ENCODE measurements at regions not wholly inside any gene's neighbourhood (a gene's known extent, or its start where the extent isn't known, plus 50 kb on each side); places are given as distances from the start of the nearest gene placed in this dataset.

DNA sequence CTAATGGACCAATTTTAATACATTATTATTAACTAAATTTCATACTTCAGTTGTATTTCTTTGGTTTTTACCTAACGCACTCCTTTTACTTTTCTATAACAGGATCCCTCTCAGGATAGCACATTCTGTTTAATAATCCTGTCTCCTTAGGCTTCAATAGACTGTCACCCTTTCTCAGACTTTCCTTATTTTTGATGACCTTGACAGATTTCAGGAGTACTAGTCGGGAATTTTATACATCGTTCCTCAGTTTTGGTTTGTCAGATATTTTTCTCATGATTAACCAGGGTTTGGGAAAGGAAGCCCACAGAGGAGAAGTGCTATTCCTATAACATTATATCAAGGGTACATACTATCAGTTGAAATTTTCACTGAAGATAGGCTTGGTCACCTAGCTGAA lies 768.0 kb upstream of the GJE1 start:
- no peak overlapping the region for H3K27ac Mint-ChIP-seq
- no peaks in the 10 kb centered on the region for H3K9me3 Mint-ChIP-seq
- DNase-seq (ENCODE audit: low spot score), result no peak
- intact Hi-C loops (cut with micrococcal nuclease), result no loop called here
- no peaks in the 10 kb centered on the region for H3K4me1 Mint-ChIP-seq (ENCODE audit: low read depth)
- no peaks in the 10 kb centered on the region for H3K27me3 Mint-ChIP-seq (ENCODE audit: insufficient read depth)
- H3K4me3 Mint-ChIP-seq, result no peak overlapping the region
- no peaks in the 10 kb centered on the region for H3K36me3 Mint-ChIP-seq (ENCODE audit: low read depth)

DNA sequence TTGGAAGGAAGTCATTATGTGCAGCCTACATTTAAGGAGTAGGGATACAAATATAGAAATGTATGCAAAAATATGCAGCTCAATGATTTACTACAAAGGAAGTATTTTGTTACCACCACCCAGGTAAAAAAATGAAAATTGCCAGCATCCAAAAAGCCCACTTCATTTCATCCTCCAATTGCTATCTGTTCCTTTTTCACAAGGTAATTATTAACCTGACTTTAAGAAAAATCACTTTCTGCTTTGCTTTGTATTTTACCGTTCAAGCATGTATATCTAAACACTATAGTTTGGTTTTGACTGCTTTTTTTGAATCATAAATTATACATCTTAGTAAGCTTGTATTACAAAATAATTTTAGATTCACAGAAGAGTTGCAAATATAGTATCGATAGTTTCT lies 768.5 kb upstream of the GJE1 start:
- Mint-ChIP-seq H3K4me3 (no peak overlapping the region), H3K27me3 (ENCODE audit: insufficient read depth) (no peaks in the 10 kb centered on the region), H3K9me3 (no peaks in the 10 kb centered on the region), H3K27ac (no peak overlapping the region), H3K36me3 (ENCODE audit: low read depth) (no peaks in the 10 kb centered on the region), H3K4me1 (ENCODE audit: low read depth) (no peaks in the 10 kb centered on the region)
- DNase-seq (ENCODE audit: low spot score), result no peak
- intact Hi-C loops (cut with micrococcal nuclease), result no loop called here

DNA sequence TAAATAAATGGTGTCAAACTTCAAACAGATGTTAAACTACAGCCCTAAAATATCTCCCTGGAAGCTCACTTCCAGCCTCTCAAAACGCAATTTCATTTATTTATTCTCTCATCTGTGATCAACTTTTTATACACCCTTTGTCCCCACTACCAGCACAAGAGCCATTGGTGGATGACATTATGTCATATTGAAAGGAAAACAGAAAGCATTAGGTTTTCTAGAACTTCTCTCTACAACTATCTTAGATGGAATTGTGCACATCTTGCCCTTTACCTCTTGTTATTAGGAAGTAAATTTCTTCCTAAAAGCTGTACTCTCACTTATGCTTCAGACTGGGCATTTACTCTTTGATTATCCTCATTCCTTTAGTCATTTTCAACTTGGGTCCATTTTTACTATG lies 771.2 kb upstream of the GJE1 start:
- DNase-seq (ENCODE audit: low spot score), result no peak
- Mint-ChIP-seq H3K36me3 (ENCODE audit: low read depth) (no peaks in the 10 kb centered on the region), H3K4me3 (no peak overlapping the region), H3K9me3 (no peaks in the 10 kb centered on the region), H3K4me1 (ENCODE audit: low read depth) (no peaks in the 10 kb centered on the region), H3K27me3 (ENCODE audit: insufficient read depth) (no peaks in the 10 kb centered on the region), H3K27ac (no peak overlapping the region)
- intact Hi-C loops (cut with micrococcal nuclease), result no loop called here

DNA sequence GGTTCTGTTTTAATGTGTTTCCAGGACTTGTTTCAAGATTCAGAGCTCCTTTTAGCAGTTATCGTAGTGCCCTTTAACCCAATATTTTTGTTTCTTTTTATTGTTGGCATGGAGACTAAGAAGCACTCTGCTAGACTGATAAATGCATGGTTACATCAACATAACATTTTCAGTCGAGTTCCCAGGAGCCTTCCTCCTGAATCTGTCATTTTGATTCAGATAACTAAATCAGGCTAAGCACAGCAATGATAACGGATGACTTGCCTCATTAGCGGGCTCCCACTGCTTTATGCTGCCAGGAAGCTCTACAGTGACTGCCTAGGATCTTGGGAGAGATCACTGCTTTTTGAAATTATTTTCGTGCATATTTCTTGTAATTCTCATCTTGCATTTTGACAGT lies 772.8 kb upstream of the GJE1 start:
- Mint-ChIP-seq H3K27me3 (ENCODE audit: insufficient read depth) (no peaks in the 10 kb centered on the region), H3K27ac (no peak overlapping the region), H3K9me3 (no peaks in the 10 kb centered on the region), H3K36me3 (ENCODE audit: low read depth) (no peaks in the 10 kb centered on the region), H3K4me3 (no peak overlapping the region), H3K4me1 (ENCODE audit: low read depth) (no peaks in the 10 kb centered on the region)
- intact Hi-C loops (cut with micrococcal nuclease), result no loop called here
- no peak for DNase-seq (ENCODE audit: low spot score)

DNA sequence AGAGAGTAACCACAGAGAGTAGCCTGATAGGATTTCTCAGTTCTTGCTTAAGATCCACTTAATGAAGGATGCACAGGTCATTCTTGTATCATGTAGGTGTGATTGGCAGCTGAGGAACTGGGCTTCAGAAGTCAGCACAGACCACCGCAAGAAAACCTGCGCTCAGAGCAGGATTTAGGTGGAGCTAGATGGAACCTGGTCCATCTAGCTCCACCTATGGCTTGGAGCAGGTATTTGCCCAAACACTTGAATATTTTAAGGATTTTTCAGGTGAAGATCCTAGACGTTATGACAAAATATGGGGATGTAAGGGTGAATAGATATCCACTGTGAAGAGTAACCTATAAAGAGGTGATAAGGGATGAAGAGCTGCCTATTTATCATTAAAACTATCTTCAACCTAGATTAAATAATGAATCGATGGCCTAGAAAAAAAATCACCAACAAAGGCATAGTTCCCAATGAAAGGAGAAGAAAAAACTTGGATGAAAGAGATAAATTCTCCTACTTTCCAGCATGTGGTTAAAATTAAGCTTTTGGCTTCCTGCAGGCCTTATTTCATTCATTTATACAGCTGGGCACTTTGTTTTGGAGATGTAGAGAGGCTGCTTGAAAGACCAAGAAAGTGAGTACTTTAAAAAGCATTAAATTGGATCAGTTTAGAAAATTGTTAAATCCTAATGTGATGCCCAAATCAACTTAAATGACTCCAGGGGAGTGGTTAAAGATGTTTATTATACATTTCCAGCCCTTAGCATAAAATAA lies 778.4 kb upstream of the GJE1 start:
- Mint-ChIP-seq H3K4me3 (no peak overlapping the region), H3K4me1 (ENCODE audit: low read depth) (no peaks in the 10 kb centered on the region), H3K27me3 (ENCODE audit: insufficient read depth) (no peaks in the 10 kb centered on the region), H3K36me3 (ENCODE audit: low read depth) (no peaks in the 10 kb centered on the region), H3K27ac (no peak overlapping the region), H3K9me3 (no peaks in the 10 kb centered on the region)
- intact Hi-C loops (cut with micrococcal nuclease), result no loop called here
- no peak for DNase-seq (ENCODE audit: low spot score)

DNA sequence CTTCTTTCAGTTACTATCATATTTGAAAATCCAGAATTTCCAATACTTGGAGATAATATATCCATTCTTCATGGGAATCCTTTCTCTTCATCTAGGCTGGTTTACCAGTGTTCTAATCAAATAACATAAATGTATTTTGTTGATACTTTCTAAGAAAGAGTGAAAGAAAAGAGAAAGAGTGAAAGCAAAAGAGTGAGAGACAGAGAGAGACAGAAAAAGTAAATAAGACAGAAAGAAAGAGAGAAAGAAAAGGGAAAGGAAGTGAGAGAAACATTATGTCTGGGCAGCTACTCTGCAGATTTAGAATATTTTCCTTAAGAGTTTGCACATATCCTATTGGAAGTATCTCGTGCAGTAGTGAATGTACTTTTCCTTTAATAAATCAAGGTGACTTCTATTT lies 781.0 kb upstream of the GJE1 start:
- H3K36me3 Mint-ChIP-seq (ENCODE audit: low read depth), result no peaks in the 10 kb centered on the region
- H3K4me3 Mint-ChIP-seq, result no peak overlapping the region
- no peak overlapping the region for H3K27ac Mint-ChIP-seq
- DNase-seq (ENCODE audit: low spot score), result no peak
- no peaks in the 10 kb centered on the region for H3K27me3 Mint-ChIP-seq (ENCODE audit: insufficient read depth)
- intact Hi-C loops (cut with micrococcal nuclease), result no loop called here
- no peaks in the 10 kb centered on the region for H3K9me3 Mint-ChIP-seq
- H3K4me1 Mint-ChIP-seq (ENCODE audit: low read depth), result no peaks in the 10 kb centered on the region

DNA sequence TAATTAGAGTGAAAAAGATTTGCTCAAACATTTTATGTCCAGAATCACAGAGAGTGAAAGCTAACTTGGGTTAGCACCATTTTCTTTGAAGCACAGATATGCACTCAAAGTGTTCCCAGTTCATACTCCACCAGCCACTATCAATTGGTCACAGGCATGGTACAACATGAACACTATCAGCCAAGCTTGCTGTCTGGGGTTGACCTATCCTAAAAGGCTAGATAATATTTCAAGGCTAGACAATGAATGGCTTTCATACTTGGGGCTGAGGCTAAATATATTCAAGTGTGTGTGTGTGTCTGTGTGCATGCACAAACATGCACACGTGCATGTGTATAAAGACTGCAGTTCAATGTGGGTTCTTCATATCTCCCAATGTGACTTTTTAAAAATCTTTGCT lies 783.0 kb upstream of the GJE1 start:
- DNase-seq (ENCODE audit: low spot score), result no peak
- H3K4me3 Mint-ChIP-seq, result no peak overlapping the region
- H3K27me3 Mint-ChIP-seq (ENCODE audit: insufficient read depth), result no peaks in the 10 kb centered on the region
- no peaks in the 10 kb centered on the region for H3K4me1 Mint-ChIP-seq (ENCODE audit: low read depth)
- no peaks in the 10 kb centered on the region for H3K36me3 Mint-ChIP-seq (ENCODE audit: low read depth)
- intact Hi-C loops (cut with micrococcal nuclease), result no loop called here
- H3K9me3 Mint-ChIP-seq, result no peaks in the 10 kb centered on the region
- H3K27ac Mint-ChIP-seq, result no peak overlapping the region

DNA sequence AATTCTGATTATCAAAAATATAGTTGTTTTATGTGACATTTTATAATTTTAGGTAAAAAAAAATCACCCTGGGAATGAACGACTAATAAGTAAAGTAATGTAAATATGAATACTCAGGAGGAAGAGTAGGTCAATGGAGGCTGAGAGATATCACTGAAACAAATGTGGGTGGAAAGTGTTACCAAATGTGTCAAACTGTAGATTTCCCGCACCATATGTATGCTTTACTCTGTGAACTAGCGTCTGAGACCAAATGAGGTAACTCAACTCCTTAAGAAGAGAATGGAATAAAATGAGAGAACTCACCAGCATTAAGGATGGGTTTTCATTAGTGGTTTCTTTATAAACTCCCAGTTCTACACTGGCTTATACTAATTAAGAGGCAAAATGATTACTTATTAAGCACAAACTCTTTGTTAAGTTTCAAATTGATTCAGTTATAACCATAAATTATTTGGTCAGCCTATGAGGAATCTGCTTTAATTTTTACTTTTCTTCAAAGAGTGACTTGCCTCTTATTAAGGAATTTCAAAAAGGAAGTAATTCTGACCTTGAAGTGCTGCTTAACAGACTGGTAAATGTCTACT lies 784.7 kb upstream of the GJE1 start:
- H3K36me3 Mint-ChIP-seq (ENCODE audit: low read depth), result no peaks in the 10 kb centered on the region
- no peak for DNase-seq (ENCODE audit: low spot score)
- H3K27ac Mint-ChIP-seq, result no peak overlapping the region
- intact Hi-C loops (cut with micrococcal nuclease), result no loop called here
- no peaks in the 10 kb centered on the region for H3K9me3 Mint-ChIP-seq
- H3K4me3 Mint-ChIP-seq, result no peak overlapping the region
- no peaks in the 10 kb centered on the region for H3K4me1 Mint-ChIP-seq (ENCODE audit: low read depth)
- no peaks in the 10 kb centered on the region for H3K27me3 Mint-ChIP-seq (ENCODE audit: insufficient read depth)

DNA sequence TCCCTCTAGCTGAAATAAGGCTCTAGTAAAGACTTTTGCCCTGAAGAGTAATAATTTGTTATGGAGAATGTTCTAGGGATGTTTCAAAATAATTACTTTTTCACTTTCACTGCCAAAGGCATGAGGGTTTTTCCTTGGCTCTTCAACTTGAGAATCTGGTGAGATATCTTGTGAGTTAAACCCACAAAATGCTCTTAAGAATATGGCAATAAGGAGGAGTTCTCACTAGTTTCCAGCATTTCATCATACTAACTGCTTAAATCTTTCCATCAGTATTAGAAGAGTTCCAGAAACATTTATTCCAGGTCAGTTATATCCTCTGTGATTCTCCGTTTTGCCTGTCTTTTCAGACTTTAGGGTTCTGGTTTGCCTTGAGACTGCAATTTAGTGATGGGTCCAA lies 785.6 kb upstream of the GJE1 start:
- Mint-ChIP-seq H3K4me1 (ENCODE audit: low read depth) (no peaks in the 10 kb centered on the region), H3K36me3 (ENCODE audit: low read depth) (no peaks in the 10 kb centered on the region), H3K4me3 (no peak overlapping the region), H3K27me3 (ENCODE audit: insufficient read depth) (no peaks in the 10 kb centered on the region), H3K9me3 (no peaks in the 10 kb centered on the region), H3K27ac (no peak overlapping the region)
- intact Hi-C loops (cut with micrococcal nuclease), result no loop called here
- DNase-seq (ENCODE audit: low spot score), result no peak

DNA sequence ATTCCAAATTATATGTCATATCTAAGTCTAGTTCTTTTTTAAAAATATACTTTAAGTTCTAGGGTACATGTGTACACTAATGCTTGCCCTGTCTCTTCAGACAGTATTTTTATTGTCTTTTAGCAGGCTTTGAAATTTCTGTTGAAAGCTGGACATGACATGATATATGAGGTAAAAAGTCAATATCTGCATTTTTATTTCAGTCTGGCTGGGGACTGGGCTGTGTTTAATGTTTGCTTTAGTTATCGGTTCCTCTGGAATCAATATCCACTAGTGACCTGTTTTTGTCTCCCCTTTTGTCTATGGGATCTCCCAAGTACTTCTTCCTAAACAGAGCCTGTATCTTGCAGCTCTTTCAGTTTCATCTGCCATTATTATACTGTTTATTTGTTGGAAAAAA lies 786.2 kb upstream of the GJE1 start:
- H3K27ac Mint-ChIP-seq, result no peak overlapping the region
- intact Hi-C loops (cut with micrococcal nuclease), result no loop called here
- no peak overlapping the region for H3K4me3 Mint-ChIP-seq
- H3K4me1 Mint-ChIP-seq (ENCODE audit: low read depth), result no peaks in the 10 kb centered on the region
- no peaks in the 10 kb centered on the region for H3K27me3 Mint-ChIP-seq (ENCODE audit: insufficient read depth)
- no peaks in the 10 kb centered on the region for H3K9me3 Mint-ChIP-seq
- H3K36me3 Mint-ChIP-seq (ENCODE audit: low read depth), result no peaks in the 10 kb centered on the region
- DNase-seq (ENCODE audit: low spot score), result no peak

DNA sequence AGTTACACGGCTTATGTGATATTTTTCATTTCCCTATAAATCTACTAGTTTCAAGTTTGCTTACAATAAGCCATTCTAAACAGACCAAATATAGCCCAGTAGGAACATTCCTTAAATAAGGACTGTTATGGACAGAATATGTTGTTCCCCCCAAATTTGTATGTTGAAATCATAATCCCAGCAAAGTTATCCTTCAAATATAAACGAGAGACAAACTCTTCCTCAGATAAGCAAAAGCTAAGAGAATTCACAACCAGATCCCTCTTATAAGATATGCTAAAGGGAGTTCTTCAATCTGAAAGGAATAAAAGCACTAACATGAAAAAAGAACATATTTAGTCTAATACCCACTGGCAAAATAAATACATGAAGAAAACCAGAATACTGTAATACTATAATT lies 795.5 kb upstream of the GJE1 start:
- Mint-ChIP-seq H3K4me1 (ENCODE audit: low read depth) (no peaks in the 10 kb centered on the region), H3K27ac (no peak overlapping the region), H3K27me3 (ENCODE audit: insufficient read depth) (peaks cover 5% of the 10 kb centered on the region), H3K4me3 (no peak overlapping the region), H3K9me3 (no peaks in the 10 kb centered on the region), H3K36me3 (ENCODE audit: low read depth) (no peaks in the 10 kb centered on the region)
- no peak for DNase-seq (ENCODE audit: low spot score)
- intact Hi-C loops (cut with micrococcal nuclease), result no loop called here

DNA sequence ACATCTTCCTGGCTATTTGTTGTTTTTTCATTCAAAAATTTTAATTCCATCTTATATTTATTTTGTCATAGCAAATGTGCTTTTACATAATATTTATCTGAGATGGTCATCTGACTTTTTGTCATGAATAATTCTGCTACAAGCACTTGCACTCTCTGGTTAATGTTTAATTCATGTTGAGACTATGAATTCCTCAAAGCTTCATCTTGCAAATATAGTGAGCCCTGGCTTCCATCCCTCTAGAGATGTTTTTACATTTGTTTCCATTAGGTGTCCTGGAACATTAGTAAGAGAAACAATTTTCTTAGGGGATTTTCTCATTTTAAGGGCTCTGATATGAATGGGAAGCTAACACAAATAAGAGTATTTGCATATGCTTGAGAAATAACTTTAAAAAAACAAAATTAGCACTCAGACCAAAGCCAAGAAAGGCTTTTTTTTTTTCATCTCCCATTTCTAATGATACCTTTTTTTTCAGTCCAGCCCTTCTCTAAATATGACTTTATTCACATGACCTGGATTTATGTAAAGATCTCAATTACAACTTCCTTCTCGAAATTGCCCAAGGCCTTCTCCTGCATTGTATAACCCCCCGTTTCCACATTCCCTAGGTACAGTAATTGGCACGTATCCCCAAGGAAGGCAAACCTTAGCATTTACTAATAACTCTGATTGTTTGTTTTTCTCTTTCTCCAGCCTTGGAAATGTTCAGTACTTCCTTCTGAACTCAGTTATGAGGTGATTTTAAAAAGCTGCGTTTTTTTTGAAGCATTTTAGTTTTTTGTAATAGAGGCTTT lies 797.0 kb upstream of the GJE1 start:
- no peaks in the 10 kb centered on the region for H3K4me1 Mint-ChIP-seq (ENCODE audit: low read depth)
- no peak overlapping the region for H3K4me3 Mint-ChIP-seq
- intact Hi-C loops (cut with micrococcal nuclease), result no loop called here
- H3K27ac Mint-ChIP-seq, result no peak overlapping the region
- H3K9me3 Mint-ChIP-seq, result no peaks in the 10 kb centered on the region
- DNase-seq (ENCODE audit: low spot score), result no peak
- no peaks in the 10 kb centered on the region for H3K36me3 Mint-ChIP-seq (ENCODE audit: low read depth)
- H3K27me3 Mint-ChIP-seq (ENCODE audit: insufficient read depth), result peaks cover 5% of the 10 kb centered on the region

DNA sequence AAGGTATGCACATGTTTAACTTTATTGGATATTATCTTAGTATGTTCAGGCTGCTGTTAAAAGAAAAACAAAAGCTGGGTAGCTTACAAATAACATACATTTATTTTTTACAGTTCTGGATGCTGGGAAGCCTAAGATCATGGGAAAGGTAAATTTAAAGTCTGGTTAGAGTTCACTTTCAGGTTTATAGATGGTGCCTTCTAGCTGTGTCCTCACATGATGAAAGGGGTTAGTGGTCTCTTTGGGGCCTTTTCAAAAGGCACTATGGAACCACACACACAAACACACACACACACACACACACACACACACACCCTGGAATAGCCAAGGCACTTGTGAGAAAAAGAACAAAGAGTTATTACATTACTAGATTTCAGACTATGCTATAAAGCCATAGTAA lies 805.8 kb upstream of the GJE1 start:
- Mint-ChIP-seq H3K27ac (no peak overlapping the region), H3K4me1 (ENCODE audit: low read depth) (peaks cover 11% of the 10 kb centered on the region), H3K36me3 (ENCODE audit: low read depth) (no peaks in the 10 kb centered on the region), H3K27me3 (ENCODE audit: insufficient read depth) (no peaks in the 10 kb centered on the region), H3K9me3 (no peaks in the 10 kb centered on the region), H3K4me3 (no peak overlapping the region)
- DNase-seq (ENCODE audit: low spot score), result no peak
- intact Hi-C loops (cut with micrococcal nuclease), result loop anchor here (1.0 to 5.0 kb wide), 3 partner anchors 135 to 235 kb away; no protein-coding TSS in a partner anchor

All from activated T-helper 1 cell treated with anti-CD3 and anti-CD28 coated beads, Interleukin-12 subunit alpha, Interleukin-12 subunit beta, Interleukin-2, Interleukin-4 antibody, amounts not matched to agents 30 ng/mL and 10 ng/mL and 1 ng/mL, durations not matched to agents 14 hours and 24 hours and 36 hours (primary cell).